Hematopoietic multipotent progenitor cell treated with erythropoietin and hydrocortisone succinate and interleukin-3 and kit ligand, for 8 days (in vitro differentiated cells): ENCODE measurements at regions not wholly inside any gene's neighbourhood (a gene's known extent, or its start where the extent isn't known, plus 50 kb on each side); places are given as distances from the start of the nearest gene placed in this dataset.
"Not testable (repeated sequence)": the region's sequence is repeated elsewhere in the genome, so short reads cannot be mapped to it uniquely, and the experiment has no call there.

Experiments used
- DNase-seq: peaks from one replicate; pipeline ENCODE4 v3.0.0-alpha.2; 2015

DNA sequence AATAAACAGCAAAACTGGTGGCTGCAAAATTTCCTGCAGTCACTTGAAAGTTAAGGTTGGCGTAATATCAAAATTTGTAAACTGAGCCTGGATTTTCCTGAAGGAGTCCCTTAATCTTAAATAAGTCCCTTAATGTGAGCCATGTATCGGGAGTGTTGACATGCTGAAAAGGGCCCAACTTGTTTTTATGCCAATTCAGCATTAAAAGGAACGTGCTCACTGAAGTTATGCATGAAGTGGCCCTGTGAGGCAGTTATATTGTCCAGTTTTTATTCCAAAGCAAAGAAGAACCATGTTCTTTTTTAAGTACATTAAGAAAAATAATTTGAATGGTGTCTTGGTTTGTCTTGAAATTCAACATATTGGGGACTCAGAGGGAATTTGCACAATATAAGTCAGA, 1766.9 kb downstream of the SLITRK1 start:
- no peak for DNase-seq

DNA sequence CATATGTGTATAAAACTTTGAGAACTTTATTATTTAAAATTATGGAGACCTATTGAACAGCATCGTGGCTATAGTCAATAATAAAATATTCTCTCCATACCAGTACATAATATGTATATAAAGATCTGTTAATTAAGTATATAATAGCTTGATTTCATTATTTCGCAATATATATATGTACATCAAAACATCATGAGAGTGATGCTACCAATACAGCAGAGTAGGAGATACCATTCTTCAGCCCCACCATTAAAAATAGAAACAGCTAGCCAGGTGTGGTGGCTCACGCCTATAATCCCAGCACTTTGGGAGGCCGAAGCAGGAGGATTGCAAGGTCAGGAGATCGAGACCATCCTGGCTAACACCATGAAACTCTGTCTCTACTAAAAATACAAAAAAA, 1755.3 kb upstream of the SPRY2 start:
- DNase-seq = no peak

DNA sequence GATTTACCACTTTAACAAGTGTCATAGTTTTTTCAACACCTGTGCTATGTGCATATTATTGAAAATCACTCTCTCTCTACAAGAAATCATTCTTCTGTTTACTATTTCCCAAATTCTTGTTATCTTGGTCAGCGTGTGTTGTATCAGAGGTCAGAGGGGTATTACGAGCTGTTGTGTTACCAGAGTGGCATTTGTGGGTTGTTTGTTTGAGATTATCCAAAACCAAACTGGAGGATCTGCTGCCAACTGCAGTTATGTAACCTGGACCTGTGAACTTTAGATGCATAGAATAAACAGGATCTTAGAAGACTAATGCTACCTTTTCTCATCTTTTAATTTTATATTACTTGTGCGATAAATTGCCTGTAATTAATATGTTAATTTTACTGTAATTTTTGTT, 1751.4 kb upstream of the SPRY2 start:
- DNase-seq = no peak

DNA sequence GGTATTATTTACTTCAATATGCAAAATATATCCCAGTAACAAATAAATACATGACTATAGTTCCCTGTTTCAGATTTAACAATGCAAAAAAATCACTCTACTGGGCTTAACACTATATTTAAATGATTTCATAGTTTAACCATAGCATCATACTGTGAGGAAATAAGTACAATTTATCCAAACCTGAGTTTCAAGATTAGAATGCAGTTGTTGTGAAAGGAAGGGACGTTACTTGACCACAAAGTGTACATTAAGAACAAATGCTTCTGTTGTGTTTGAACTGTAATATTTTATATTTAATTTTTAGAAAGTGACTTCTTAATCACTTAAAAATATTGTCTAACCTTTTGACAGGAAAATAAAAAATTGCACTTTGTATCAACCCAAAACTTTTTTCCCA, 1747.9 kb upstream of the SPRY2 start:
- no peak for DNase-seq

DNA sequence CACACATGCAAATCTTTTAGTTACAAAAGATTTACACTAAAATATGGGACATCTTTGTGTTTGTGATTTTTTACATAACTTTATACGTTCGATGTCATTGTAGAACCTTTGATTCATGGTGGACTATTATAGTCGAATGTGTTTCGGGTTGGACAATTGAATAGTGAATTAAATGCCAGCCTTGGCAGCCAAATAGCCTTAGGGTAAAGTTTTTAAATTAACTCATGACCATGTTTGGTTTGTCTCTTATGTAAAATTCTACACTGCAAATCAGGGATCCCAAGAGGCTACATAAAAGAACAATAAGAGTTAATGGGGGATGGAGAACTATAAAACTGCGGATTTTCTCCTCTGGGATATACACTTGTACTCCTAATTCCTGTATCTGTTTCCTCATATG, 1735.6 kb upstream of the SPRY2 start:
- no peak for DNase-seq

DNA sequence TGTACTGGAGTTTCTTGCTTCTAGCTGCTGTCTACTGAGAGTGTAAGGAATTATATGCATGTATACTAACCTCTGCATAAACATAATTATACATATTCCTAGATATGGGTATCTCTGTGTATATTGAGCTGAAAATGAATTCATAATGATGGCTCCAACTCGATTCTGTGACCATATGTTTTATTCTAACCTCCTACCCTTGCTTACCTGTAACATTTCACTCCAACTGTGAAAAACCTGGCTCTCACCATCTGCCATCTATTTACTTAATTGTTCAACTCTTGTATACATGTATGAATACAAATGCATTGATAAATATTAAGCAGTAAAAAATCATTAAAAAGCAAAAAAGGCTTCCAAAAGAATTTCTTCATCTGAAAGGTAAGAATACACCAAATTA, 1729.5 kb upstream of the SPRY2 start:
- DNase-seq = no peak

DNA sequence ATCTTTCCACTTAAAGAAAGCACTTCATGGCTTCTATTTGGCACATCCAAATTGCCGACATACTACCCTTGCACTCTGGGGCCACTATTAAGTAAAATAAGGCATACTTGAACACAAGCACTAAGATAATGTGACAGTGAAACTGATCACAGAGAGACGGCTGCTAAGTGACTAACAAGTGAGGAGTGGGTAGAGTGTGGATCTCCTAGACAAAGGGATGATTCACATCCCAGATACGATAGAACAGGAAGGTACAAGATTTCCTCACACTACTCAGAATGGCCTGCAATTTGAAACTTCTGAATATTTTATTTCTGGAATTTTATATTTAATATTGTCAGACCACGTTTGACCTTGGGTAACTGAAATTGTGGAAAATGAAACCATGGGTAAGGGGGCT, 1721.8 kb upstream of the SPRY2 start:
- no peak for DNase-seq

DNA sequence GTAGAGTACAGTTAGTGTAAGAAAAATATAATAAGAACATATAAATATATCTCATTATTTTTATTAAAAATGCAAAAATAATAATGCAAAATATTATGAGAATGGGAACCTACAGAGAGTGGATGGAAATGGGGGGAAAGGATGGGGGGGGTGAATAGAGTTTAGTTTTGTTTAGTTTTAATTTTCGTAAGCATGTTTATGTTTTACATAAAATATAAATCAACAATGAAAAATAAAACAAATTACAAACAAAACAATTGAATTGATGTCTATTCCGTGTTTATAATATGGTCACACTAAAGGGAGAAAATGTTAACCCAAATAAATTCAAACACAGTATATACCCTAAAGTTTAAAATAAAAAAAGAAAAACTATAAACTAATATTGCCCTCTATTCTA, 1717.4 kb upstream of the SPRY2 start:
- DNase-seq = no peak

DNA sequence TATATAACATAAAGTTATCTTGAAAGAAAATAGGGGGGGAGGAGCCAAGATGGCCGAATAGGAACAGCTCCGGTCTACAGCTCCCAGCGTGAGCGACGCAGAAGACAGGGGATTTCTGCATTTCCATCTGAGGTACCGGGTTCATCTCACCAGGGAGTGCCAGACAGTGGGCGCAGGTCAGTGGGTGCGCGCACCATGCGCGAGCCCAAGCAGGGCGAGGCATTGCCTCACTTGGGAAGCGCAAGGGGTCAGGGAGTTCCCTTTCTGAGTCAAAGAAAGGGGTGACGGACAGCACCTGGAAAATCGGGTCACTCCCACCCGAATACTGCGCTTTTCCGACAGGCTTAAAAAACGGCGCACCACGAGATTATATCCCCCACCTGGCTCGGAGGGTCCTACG, 1704.4 kb upstream of the SPRY2 start:
- DNase-seq = not testable (repeated sequence)

DNA sequence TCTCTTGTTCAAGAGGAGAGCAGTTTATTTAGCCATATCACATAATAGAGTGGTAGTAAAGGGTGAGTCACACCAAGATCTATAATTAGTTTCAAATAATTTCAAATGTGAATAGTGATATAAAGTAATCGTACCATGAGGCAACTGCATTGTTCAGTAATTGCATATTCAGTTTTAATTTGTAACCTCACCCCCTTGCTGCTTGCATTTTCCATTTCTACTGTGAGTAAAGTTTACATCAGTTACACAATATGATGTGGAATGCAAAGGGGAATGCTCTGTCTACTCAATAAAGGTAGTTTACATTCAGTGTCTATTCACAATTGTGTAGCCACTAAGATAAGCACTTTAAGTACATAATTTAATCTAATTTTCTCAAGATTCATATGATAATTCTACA, 1695.7 kb upstream of the SPRY2 start:
- DNase-seq = no peak

DNA sequence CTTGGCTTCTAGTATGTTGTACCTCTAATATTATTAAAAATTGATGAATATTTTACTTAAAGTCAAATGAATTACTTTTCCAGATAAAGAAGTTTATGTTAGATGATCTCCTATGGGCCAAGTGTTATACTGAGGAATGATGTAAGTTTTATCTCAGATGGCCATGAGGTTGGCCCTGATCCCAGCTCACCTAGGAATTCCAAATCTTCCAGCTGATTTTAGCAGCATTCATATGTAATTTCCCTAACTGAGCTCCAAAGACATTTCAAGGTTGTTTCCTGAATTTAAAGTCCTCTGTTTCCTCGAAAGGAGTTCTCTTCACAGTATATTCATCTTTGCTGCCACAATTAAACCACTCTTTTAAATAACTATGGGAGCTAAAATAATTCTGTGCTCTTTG, 1670.4 kb upstream of the SPRY2 start:
- DNase-seq = no peak

DNA sequence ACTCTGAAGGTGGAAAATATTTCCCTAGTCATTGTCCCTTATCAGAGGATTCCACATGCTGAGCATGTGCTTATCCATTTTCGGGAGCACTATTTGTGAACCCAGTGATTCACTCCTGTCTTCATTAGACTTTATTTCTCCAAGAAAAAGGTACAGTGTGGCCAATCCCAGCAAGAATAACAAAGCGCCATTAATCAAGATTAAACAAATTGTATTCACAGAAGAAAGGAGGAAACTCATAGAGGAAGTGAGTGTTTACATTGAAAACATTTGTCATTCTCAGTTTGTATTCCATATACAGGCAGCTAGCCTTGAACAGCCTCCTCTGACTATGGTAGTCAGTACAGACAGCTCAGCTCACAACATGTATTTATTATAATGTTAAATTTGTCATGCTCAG, 1669.9 kb upstream of the SPRY2 start:
- DNase-seq = no peak

DNA sequence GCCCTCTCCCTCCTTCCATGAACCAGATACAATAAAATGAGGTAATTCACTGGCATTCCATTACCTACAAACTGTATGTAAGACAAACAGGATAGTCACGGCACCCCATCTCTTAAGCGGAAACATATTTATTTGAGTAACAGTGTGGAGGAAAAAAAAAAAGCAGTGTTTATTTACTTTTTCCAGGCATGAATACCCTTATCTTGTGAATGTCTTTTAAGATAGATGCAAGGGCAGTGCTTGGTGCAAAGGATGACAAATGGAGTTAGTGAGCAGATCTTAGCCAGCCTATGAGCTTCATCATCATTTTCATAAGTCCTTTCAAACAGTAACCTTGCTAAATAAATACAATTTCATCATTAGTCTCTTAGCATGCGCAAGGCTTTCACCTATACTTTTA, 1661.8 kb upstream of the SPRY2 start:
- no peak for DNase-seq

DNA sequence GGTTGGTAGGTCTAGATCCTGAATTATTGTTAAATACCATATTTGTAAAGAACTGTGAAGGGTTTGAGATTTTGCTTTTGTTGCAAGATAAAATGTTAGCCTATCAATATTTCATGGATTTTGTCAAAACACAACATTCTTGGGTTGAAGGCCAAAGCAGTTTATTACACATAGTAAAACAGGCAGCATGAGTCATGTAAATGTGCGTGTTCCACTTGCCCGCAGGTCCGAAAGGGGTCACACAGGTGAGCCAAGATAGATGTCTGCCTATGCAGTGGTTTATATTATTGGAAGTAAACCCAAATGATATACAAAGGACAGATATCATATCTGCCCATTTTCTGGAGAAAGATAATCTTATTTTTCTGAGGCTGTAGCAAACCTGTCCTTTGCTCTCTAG, 1654.4 kb upstream of the SPRY2 start:
- no peak for DNase-seq

DNA sequence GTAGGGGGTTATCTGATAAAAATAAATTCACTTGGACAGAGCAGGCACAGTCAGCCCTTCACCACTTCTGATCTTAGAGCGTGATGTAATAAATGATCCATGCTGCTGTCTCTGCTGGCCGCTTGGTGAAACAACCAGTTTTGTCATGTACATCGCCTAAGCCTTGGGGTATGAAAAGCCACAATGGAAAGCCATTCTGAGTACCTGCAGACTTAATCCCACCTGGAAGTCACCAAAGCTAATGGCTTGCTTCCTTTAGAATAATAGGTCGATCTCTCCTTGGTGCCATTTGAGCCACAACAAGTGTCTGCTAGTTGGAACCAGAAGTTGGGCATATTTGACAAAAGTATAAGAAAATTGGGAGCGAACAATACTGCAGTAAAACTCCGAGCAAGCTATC, 1649.7 kb upstream of the SPRY2 start:
- no peak for DNase-seq

DNA sequence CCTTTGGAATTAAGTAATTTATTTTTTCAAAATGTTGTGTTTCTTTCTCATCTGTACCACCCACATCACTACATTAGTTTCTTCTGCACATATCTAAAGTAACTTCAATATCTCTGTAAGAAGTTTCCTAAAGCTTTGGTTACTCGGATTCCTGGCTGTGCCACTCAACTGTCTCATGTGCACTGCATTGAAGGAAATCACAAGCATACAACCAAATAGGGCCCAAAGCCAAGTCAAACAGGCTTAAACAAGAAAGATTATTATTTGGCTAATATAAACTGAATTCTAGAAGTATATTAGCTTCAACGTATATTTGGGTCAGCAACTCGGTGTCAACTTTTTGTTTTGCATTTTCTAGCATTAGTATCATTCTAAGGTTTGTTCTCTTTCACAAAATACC, 1647.6 kb upstream of the SPRY2 start:
- no peak for DNase-seq

DNA sequence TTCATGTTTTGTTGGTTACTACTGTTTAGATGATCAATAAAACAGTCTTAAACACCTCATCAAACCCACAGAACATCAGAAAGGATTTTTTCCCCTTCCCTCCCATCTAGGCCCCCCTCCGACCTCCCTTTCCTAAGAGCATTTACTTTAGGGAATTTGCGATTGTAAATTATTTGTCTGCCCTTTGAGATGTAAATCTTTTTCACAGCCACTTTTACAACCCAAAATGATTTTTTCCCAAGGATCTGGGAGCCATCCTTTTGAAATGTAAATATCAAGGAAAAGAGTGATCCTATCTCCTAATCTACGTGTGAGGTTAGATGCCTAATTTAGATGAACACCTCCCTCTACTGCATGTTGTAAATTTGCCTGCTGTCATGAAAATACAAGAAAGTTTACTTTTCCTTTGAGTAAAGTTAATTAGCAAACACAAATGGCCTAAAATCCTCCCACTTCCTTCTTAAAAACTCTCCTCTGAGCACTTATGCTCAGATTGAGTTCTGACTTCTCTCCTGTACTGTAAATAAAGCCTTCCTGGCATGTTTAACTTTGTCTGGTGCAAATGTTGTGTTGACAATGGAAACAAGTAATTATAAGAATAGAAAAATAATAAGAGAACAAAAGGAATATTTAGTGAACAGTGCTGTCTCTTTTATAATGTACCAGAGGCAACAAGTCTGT, 1646.9 kb upstream of the SPRY2 start:
- DNase-seq = no peak

DNA sequence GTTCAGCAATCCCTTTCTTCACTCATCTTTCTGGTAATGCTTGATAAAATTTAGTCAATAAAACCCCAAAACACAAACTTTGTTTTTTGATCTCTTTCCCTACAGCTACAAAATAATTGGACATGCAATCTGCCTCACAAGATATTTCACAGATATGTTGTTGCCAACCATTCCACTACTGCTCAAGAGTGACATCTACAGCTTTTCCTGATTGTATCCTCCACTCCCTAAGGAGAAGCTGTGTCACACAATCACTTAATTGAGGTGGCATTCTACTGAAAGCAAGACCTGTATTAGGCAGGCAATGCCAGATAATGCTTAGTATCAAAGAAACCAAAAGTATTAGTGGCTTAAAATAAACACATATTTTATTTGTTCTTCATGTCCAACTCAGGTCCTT, 1646.2 kb upstream of the SPRY2 start:
- DNase-seq = no peak

DNA sequence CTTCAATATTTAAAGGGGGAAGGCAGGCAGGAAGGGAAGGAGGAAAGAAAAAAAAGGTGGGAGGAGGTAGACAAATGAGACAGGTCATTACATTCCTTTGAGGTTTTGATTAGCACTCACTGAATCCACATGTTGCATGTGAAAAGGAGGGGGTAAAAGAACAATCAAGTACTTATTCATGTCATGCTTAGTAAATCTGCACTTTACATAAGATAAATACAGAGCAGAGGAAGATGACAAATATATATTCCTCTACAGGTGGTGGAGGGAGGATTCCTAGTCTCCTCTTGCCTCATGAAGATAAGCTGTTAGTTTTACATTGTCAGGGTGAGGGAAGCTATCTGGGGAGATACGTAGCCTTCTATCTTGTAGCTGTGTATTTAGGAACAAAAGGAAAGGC, 1645.4 kb upstream of the SPRY2 start:
- no peak for DNase-seq

DNA sequence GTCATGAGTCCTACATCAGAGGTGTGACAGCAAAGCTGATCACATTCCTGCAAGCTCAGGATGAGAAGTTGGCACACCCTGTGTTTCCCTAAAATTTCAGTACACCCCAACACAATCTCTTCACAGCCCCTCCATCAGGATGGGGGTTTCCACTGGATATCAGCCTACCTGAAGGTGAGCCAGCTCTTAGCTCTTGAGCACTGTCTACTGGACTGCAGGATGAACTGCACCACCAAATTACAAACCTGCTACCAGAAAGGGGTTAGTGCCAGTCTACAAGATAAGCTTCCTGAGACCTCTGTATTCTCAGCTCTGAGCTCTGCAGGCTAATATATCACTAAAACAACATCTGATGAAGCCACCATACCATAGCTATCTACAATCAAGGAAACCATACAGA, 1616.2 kb upstream of the SPRY2 start:
- DNase-seq = no peak

DNA sequence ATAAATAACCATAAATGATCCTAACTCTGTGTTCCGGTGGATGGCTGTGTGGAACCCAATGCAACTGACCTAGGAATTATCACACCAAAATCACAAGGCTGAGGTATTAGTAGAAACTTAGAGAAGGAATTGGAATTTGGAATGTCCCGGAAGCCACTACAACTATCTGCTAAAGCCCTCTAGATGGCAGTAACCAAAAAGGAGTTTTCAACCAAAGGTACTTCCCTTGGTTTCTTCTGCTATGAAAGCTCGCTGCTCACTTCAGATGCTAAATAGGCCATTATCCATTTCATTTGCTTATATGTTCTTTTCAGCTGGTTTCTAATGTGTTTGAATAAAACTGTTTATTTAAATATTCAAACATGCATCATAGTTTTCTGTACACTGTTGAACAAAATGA, 1589.1 kb upstream of the SPRY2 start:
- peak; percentile 1 for DNase-seq

DNA sequence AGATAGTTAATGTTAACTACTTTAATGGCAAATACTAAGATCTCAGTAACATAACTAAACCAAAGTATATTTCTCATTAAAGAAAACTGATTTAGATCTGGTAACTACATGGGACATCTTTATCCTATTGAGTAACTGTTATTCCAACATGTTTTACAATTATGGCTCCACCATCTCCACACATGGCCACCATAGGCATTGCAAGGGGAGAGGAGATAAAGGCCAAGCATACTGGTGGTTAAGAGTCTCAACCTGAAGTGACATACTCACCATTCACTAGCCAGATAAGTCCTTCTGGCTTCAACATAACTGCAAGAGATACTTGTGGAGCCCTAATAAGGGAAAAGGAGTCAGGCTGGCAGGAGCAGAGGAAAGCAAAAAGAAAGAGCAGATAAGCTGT, 1586.4 kb upstream of the SPRY2 start:
- no peak for DNase-seq

DNA sequence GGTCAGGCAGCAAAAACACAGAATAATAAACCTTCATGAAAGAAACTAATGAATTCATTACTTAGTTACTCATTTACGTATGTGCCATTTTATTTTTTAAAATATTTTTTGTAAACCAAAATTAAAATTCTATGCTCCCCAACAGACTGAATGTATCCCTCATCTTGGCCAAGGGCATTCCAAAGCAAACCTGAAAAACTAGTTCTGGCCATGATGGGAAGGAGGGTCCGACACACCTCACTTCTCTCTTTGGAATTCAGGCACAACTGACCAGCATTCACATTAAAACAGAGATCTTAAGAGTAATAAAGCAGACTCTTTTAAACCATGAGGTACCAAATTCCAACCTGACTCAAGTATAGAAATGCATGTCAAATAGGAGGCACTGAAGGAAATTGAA, 1576.9 kb upstream of the SPRY2 start:
- no peak for DNase-seq

DNA sequence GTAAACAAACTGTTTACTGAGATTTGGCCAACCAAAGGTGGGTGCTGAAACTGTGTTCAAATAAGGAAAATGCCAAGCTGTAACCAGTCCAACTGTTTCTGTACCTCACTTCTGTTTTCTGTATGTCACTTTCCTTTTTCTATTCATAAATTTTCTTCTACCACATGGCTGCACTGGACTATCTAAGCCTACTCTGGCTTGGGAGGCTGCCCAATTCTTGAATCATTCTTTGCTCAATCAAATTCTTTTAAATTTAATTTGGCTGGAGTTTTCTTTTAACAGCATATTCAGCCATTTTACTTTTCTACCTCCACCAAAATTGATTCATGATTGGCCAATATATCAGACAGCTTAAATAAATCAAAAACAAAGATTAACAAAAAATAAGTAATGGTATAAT, 1575.5 kb upstream of the SPRY2 start:
- DNase-seq = no peak

DNA sequence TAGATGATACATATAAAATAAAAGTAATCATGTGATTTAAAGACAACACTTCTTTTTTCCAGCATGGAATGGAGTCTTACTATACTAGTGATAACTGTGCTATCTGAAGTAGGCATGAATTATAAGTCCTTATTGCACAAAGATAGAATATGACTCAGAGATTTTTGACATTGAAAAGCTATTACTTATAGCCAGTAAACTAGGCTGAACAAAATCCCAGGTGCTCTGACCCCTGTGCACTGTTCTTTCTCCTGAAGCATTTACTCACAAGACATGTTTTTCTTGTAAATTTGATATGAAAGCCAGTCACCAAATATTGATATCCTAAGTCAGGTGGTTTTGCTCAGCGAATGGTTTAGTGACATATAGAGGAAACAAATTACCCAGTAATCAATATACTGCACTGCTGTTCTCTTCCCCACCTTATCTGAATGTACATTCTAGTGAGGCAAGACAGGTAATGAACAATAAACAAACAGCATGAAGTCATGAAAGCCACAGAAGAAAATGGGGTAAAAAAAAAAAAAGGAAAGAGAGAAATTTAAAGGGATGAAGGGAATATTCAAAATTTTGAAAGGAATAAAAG, 1567.0 kb upstream of the SPRY2 start:
- no peak for DNase-seq

DNA sequence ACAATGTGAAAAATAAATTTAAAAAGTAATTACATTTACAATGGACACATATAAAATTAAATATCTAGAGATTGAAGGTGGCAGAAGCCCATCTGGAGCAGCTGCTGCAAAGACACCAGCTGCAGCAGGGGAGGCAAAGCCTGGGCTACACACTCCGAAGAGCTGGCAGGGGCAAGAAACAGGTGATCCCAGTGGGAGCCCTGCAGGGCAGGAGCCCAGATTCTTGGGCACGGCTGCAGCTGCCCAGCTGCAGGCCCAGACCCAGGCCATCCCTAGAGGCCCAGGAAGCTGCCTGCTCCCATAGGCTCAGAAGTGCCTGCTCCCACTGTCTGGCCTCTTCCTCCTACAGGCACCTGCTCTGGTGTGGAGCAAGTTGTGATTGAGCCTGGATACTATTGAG, 1547.9 kb upstream of the SPRY2 start:
- DNase-seq = no peak
